ENCODE measurements at regions not wholly inside any gene's neighbourhood (a gene's known extent, or its start where the extent isn't known, plus 50 kb on each side); places are given as distances from the start of the nearest gene placed in this dataset.

DNA sequence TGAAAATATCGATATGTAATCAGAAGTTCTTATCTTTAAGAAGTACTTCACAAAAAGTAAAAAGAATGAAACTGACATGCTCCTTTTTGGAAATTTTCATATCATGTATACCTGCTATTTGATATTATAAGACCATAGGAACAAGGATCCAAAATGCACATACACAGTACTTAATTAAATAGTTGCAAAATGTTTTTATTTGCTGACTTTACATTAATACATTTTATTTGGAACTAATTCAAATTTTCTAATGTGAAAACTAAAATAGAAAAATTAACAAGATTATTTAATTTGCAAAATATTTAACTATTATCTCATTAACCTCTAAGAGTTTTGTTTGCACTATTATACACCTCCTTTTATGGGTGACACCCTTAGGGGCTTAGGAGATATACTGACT, 155.0 kb downstream of the TRAM1L1 start:
- no TSS peak for BruUV-seq (replicated peaks)
- intact Hi-C loops (cut with micrococcal nuclease; ENCODE audit: unreplicated experiment) = no loop called here
- Histone ChIP-seq H3K36me3 (ENCODE audit: control insufficient read depth, insufficient read depth, low read length) (no peaks in the 10 kb centered on the region), H3K4me1 (no peaks in the 10 kb centered on the region), H3K9me3 (no peaks in the 10 kb centered on the region), H3K4me3 (ENCODE audit: low read depth, low read length) (no peak overlapping the region), H3K27me3 (replicated peaks; ENCODE audit: control insufficient read depth, insufficient read depth, low read length) (no peaks in the 10 kb centered on the region)
- TF ChIP-seq, protein P1, sequence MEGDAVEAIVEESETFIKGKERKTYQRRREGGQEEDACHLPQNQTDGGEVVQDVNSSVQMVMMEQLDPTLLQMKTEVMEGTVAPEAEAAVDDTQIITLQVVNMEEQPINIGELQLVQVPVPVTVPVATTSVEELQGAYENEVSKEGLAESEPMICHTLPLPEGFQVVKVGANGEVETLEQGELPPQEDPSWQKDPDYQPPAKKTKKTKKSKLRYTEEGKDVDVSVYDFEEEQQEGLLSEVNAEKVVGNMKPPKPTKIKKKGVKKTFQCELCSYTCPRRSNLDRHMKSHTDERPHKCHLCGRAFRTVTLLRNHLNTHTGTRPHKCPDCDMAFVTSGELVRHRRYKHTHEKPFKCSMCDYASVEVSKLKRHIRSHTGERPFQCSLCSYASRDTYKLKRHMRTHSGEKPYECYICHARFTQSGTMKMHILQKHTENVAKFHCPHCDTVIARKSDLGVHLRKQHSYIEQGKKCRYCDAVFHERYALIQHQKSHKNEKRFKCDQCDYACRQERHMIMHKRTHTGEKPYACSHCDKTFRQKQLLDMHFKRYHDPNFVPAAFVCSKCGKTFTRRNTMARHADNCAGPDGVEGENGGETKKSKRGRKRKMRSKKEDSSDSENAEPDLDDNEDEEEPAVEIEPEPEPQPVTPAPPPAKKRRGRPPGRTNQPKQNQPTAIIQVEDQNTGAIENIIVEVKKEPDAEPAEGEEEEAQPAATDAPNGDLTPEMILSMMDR (IDR thresholded peaks at IDR 0.05; ENCODE audit: insufficient read depth in 1 of 2, low read depth in 1 of 2, low read length in 1 of 2, severe bottlenecking in 1 of 2, unreplicated experiment in 1 of 2) = no peak
- Mint-ChIP-seq H3K27ac (ENCODE audit: unreplicated experiment) (no peak overlapping the region), H3K4me1 (ENCODE audit: low read depth, unreplicated experiment) (no peaks in the 10 kb centered on the region), H3K9me3 (ENCODE audit: unreplicated experiment) (no peaks in the 10 kb centered on the region), H3K27me3 (ENCODE audit: insufficient read depth, unreplicated experiment) (no peaks in the 10 kb centered on the region), H3K36me3 (ENCODE audit: insufficient read depth, unreplicated experiment) (no peaks in the 10 kb centered on the region), H3K4me3 (ENCODE audit: unreplicated experiment) (no peak overlapping the region)
- CTCF ChIA-PET = no interaction called here
- no peak for DNase-seq
- POLR2A ChIA-PET = no interaction called here

DNA sequence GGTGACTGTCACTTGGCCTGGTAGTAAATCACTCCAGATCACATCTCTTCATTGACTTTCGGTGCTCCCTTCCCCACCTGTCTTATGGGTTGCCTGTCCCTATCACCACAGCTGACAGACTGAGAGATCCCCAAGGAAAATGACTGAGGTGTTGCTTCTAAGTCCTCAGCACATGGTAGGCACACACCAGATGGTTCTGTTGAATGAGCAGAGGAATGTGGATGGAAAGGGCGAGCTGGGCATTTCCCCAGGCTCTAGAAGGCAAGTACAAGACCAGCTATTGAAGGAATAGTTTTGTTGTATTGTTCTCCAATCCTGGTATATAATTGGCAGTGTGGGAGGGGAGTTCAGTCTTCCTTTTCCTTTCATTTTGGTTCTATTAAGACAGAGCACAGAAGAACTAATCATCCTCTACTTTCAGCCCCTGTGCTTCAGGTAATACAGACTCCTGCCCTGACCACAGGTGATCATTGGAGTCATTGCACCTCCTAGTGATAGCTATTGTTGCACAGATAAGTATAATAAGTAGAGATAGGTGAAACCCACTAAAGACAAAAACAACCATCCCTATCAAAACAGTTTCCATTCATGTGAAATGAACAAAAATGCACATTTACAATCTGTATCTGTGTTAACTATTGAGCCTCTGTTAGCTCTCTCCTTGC, 158.6 kb downstream of the TRAM1L1 start:
- intact Hi-C loops (cut with micrococcal nuclease; ENCODE audit: unreplicated experiment) = no loop called here
- Mint-ChIP-seq H3K36me3 (ENCODE audit: insufficient read depth, unreplicated experiment) (no peaks in the 10 kb centered on the region), H3K9me3 (ENCODE audit: unreplicated experiment) (no peaks in the 10 kb centered on the region), H3K27me3 (ENCODE audit: insufficient read depth, unreplicated experiment) (no peaks in the 10 kb centered on the region), H3K27ac (ENCODE audit: unreplicated experiment) (no peak overlapping the region), H3K4me1 (ENCODE audit: low read depth, unreplicated experiment) (no peaks in the 10 kb centered on the region), H3K4me3 (ENCODE audit: unreplicated experiment) (no peak overlapping the region)
- H3K4me3 ChIP-seq (ENCODE audit: low read depth, low read length) = no peak overlapping the region
- no TSS peak for BruUV-seq (replicated peaks)
- TF ChIP-seq, protein P1 (IDR thresholded peaks at IDR 0.05; ENCODE audit: insufficient read depth in 1 of 2, low read depth in 1 of 2, low read length in 1 of 2, severe bottlenecking in 1 of 2, unreplicated experiment in 1 of 2) = no peak
- H3K4me1 ChIP-seq = no peaks in the 10 kb centered on the region
- no peaks in the 10 kb centered on the region for H3K9me3 ChIP-seq
- ChIA-PET POLR2A (no interaction called here), CTCF (no interaction called here)
- no peak for DNase-seq
- no peaks in the 10 kb centered on the region for H3K36me3 ChIP-seq (ENCODE audit: control insufficient read depth, insufficient read depth, low read length)
- H3K27me3 ChIP-seq (replicated peaks; ENCODE audit: control insufficient read depth, insufficient read depth, low read length) = no peaks in the 10 kb centered on the region

- Mint-ChIP-seq H3K27me3 (ENCODE audit: insufficient read depth, unreplicated experiment) (no peaks in the 10 kb centered on the region), H3K27ac (ENCODE audit: unreplicated experiment) (no peak overlapping the region)
Observed at GRCh38 chr4:116925900-116926457, 159.4 kb downstream of the TRAM1L1 start.

More at GRCh38 chr4:116925900-116926457, 159.4 kb downstream of the TRAM1L1 start:
- DNase-seq = no peak
- POLR2A ChIA-PET = no interaction called here
- CTCF ChIA-PET = no interaction called here
- no peaks in the 10 kb centered on the region for H3K9me3 Mint-ChIP-seq (ENCODE audit: unreplicated experiment)
- H3K9me3 ChIP-seq = no peaks in the 10 kb centered on the region
- no peak overlapping the region for H3K4me3 Mint-ChIP-seq (ENCODE audit: unreplicated experiment)
- no peaks in the 10 kb centered on the region for H3K4me1 Mint-ChIP-seq (ENCODE audit: low read depth, unreplicated experiment)
- no peaks in the 10 kb centered on the region for H3K4me1 ChIP-seq
- no peak overlapping the region for H3K4me3 ChIP-seq (ENCODE audit: low read depth, low read length)
- H3K36me3 Mint-ChIP-seq (ENCODE audit: insufficient read depth, unreplicated experiment) = no peaks in the 10 kb centered on the region
- intact Hi-C loops (cut with micrococcal nuclease; ENCODE audit: unreplicated experiment) = no loop called here
- no peaks in the 10 kb centered on the region for H3K27me3 ChIP-seq (replicated peaks; ENCODE audit: control insufficient read depth, insufficient read depth, low read length)
- no peaks in the 10 kb centered on the region for H3K36me3 ChIP-seq (ENCODE audit: control insufficient read depth, insufficient read depth, low read length)
- BruUV-seq (replicated peaks) = no TSS peak
- TF ChIP-seq, protein P1 (IDR thresholded peaks at IDR 0.05; ENCODE audit: insufficient read depth in 1 of 2, low read depth in 1 of 2, low read length in 1 of 2, severe bottlenecking in 1 of 2, unreplicated experiment in 1 of 2) = no peak
